ENCODE measurements at regions not wholly inside any gene's neighbourhood (a gene's known extent, or its start where the extent isn't known, plus 50 kb on each side); places are given as distances from the start of the nearest gene placed in this dataset.

GRCh38 chr22:44409211-44409973 lies 88.6 kb downstream of the RTL6 start:
- Histone ChIP-seq H3K27me3 (ENCODE audit: insufficient read depth, poor library complexity, severe bottlenecking) (no peaks in the 10 kb centered on the region), H3K4me1 (ENCODE audit: insufficient read depth, poor library complexity, severe bottlenecking) (no peaks in the 10 kb centered on the region), H3K4me3 (ENCODE audit: severe bottlenecking) (no peak overlapping the region), H3K9me3 (ENCODE audit: severe bottlenecking) (no peaks in the 10 kb centered on the region), H3K27ac (ENCODE audit: poor library complexity, severe bottlenecking) (no peak overlapping the region), H3K36me3 (ENCODE audit: low read depth) (no peaks in the 10 kb centered on the region)
- TF ChIP-seq CTCF (IDR thresholded peaks at IDR 0.05; ENCODE audit: poor library complexity, severe bottlenecking): no peak
- ATAC-seq (ENCODE audit: low read depth) (0 out of 3 replicates have a peak, but pooled peaks have one; percentile 17), DNase-seq (ENCODE audit: low spot score) (no peak)

GRCh38 chr22:44408829-44409192 lies 89.2 kb downstream of the RTL6 start:
- Histone ChIP-seq H3K4me3 (ENCODE audit: severe bottlenecking) (no peak overlapping the region), H3K9me3 (ENCODE audit: severe bottlenecking) (no peaks in the 10 kb centered on the region), H3K27me3 (ENCODE audit: insufficient read depth, poor library complexity, severe bottlenecking) (no peaks in the 10 kb centered on the region), H3K4me1 (ENCODE audit: insufficient read depth, poor library complexity, severe bottlenecking) (no peaks in the 10 kb centered on the region), H3K27ac (ENCODE audit: poor library complexity, severe bottlenecking) (no peak overlapping the region), H3K36me3 (ENCODE audit: low read depth) (no peaks in the 10 kb centered on the region)
- ATAC-seq (ENCODE audit: low read depth) (no peak), DNase-seq (ENCODE audit: low spot score) (no peak)
- TF ChIP-seq CTCF (IDR thresholded peaks at IDR 0.05; ENCODE audit: poor library complexity, severe bottlenecking): no peak

GRCh38 chr22:44407987-44408828 lies 89.8 kb downstream of the RTL6 start:
- ATAC-seq (ENCODE audit: low read depth): no peak
- no peak for DNase-seq (ENCODE audit: low spot score)
- no peaks in the 10 kb centered on the region for H3K27me3 ChIP-seq (ENCODE audit: insufficient read depth, poor library complexity, severe bottlenecking)

GRCh38 chr22:44407171-44407986 lies 90.7 kb downstream of the RTL6 start:
- Histone ChIP-seq H3K27me3 (ENCODE audit: insufficient read depth, poor library complexity, severe bottlenecking) (no peaks in the 10 kb centered on the region), H3K9me3 (ENCODE audit: severe bottlenecking) (no peaks in the 10 kb centered on the region), H3K36me3 (ENCODE audit: low read depth) (no peaks in the 10 kb centered on the region), H3K27ac (ENCODE audit: poor library complexity, severe bottlenecking) (no peak overlapping the region), H3K4me3 (ENCODE audit: severe bottlenecking) (no peak overlapping the region), H3K4me1 (ENCODE audit: insufficient read depth, poor library complexity, severe bottlenecking) (no peaks in the 10 kb centered on the region)
- TF ChIP-seq CTCF (IDR thresholded peaks at IDR 0.05; ENCODE audit: poor library complexity, severe bottlenecking): no peak
- peak; percentile 45 for DNase-seq (ENCODE audit: low spot score)
- ATAC-seq (ENCODE audit: low read depth): no peak

More at GRCh38 chr22:44407987-44408828, 89.8 kb downstream of the RTL6 start:
- no peaks in the 10 kb centered on the region for H3K9me3 ChIP-seq (ENCODE audit: severe bottlenecking)
- no peak overlapping the region for H3K27ac ChIP-seq (ENCODE audit: poor library complexity, severe bottlenecking)
- H3K4me1 ChIP-seq (ENCODE audit: insufficient read depth, poor library complexity, severe bottlenecking): no peaks in the 10 kb centered on the region
- H3K36me3 ChIP-seq (ENCODE audit: low read depth): no peaks in the 10 kb centered on the region
- TF ChIP-seq CTCF (IDR thresholded peaks at IDR 0.05; ENCODE audit: poor library complexity, severe bottlenecking): no peak
- H3K4me3 ChIP-seq (ENCODE audit: severe bottlenecking): no peak overlapping the region

Measured in RWPE2 (cell line).